GM23248 (cell line): ENCODE measurements at regions not wholly inside any gene's neighbourhood (a gene's known extent, or its start where the extent isn't known, plus 50 kb on each side); places are given as distances from the start of the nearest gene placed in this dataset.
"Not testable (repeated sequence)": the region's sequence is repeated elsewhere in the genome, so short reads cannot be mapped to it uniquely, and the experiment has no call there.

Experiments
- DNase-seq: peaks from one replicate; pipeline ENCODE4 v3.0.0-alpha.2; 2015
- H2AFZ ChIP-seq: fragments of 200-600 bp; sonication (generic); 2 replicates; pipeline ENCODE4 v1.6.1; 2016; ENCODE audit warnings: antibody characterized with exemption
- H3F3A ChIP-seq: fragments of 200-600 bp; sonication (generic); 2 replicates; pipeline ENCODE4 v1.6.1; 2016; ENCODE audit warnings: mild to moderate bottlenecking, antibody characterized with exemption, mixed run types; ENCODE audit not compliant: insufficient read depth
- H3K27ac ChIP-seq: fragments of 200-600 bp; sonication (generic); 2 replicates; pipeline ENCODE4 v1.5.1; 2016; ENCODE audit warnings: mild to moderate bottlenecking
- H3K27me3 ChIP-seq: fragments of 200-600 bp; sonication (generic); replicated peaks from 2 replicates; pipeline ENCODE4 v1.6.1; 2016; ENCODE audit warnings: mild to moderate bottlenecking; ENCODE audit not compliant: insufficient read depth
- H3K36me3 ChIP-seq: fragments of 200-600 bp; sonication (generic); 2 replicates; pipeline ENCODE4 v1.6.1; 2016; ENCODE audit warnings: low read depth, mild to moderate bottlenecking
- H3K4me1 ChIP-seq: fragments of 200-600 bp; sonication (generic); 2 replicates; pipeline ENCODE4 v1.6.1; 2016; ENCODE audit warnings: mild to moderate bottlenecking; ENCODE audit not compliant: insufficient read depth
- H3K4me2 ChIP-seq: fragments of 200-600 bp; sonication (generic); one replicate; pipeline ENCODE4 v1.6.1; 2016; ENCODE audit warnings: mild to moderate bottlenecking; ENCODE audit not compliant: unreplicated experiment
- H3K4me3 ChIP-seq: fragments of 200-600 bp; sonication (generic); 2 replicates; pipeline ENCODE4 v1.5.1; 2016; ENCODE audit warnings: mild to moderate bottlenecking
- H3K79me2 ChIP-seq: fragments of 200-600 bp; sonication (generic); 2 replicates; pipeline ENCODE4 v1.6.1; 2016; ENCODE audit warnings: mild to moderate bottlenecking; ENCODE audit not compliant: insufficient read depth
- H3K9ac ChIP-seq: fragments of 200-600 bp; sonication (generic); 2 replicates; pipeline ENCODE4 v1.6.1; 2016; ENCODE audit warnings: mild to moderate bottlenecking
- H3K9me2 ChIP-seq: fragments of 200-600 bp; sonication (generic); 2 replicates; pipeline ENCODE4 v1.6.1; 2016; ENCODE audit warnings: mixed run types, mild to moderate bottlenecking, moderate library complexity; ENCODE audit not compliant: insufficient read depth
- H3K9me3 ChIP-seq: fragments of 200-600 bp; sonication (generic); one replicate; pipeline ENCODE4 v1.6.1; 2017; ENCODE audit warnings: low read depth
- H4K20me1 ChIP-seq: fragments of 200-600 bp; sonication (generic); 2 replicates; pipeline ENCODE4 v1.6.0; 2016; ENCODE audit not compliant: insufficient read depth
- EZH2 ChIP-seq: fragments of 200-600 bp; sonication (generic); IDR thresholded peaks from 2 replicates; pipeline ENCODE4 v1.6.1; 2018; ENCODE audit warnings: antibody characterized with exemption, mild to moderate bottlenecking; ENCODE audit not compliant: insufficient read depth, poor library complexity, severe bottlenecking
- EZH2phosphoT487 ChIP-seq: fragments of 200-600 bp; sonication (generic); IDR thresholded peaks from 2 replicates; pipeline ENCODE4 v1.6.1; 2018; ENCODE audit warnings: antibody characterized with exemption, moderate library complexity, mild to moderate bottlenecking, low read depth; ENCODE audit not compliant: insufficient read depth
- WGBS, 2 experiments: methylation state at CpG; one replicate each; pipeline ENCODE4 v1.1.6; 2015 to 2017; ENCODE audit warnings: low lambda C conversion rate in 2 of 2, low coverage in 1 of 2; ENCODE audit errors: missing lambda C conversion rate in 2 of 2; 5-methylcytosine and 5-hydroxymethylcytosine counted together
- in situ Hi-C: fragments of 300-500 bp; cut with MboI; formaldehyde crosslinking; loops from 2 replicates; pipeline ENCODE4 v1.15.0; 2020

DNA sequence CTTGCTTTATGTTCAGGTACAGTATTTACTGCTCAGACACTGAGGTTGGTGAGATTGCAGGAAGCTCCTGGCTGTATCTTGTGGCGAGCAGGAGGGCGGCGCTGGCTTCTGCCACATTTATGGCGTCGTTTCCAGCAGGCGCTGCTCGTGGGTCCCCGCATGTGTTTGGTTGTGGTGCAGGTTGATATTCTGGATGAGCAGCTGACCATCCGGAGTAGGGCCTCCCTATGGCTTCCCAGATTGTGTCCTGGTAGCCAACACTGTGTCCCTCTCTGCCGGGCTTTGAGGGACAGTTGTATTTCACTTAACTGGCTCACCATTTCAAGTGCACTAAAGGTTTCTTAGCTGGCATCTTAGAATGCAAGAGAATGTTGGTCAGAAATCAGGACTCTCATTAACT is 386.5 kb upstream of the TPM1 start:
- no peaks in the 10 kb centered on the region for H3K79me2 ChIP-seq
- no peak overlapping the region for H3K27ac ChIP-seq
- no peak overlapping the region for H3K4me3 ChIP-seq
- no peaks in the 10 kb centered on the region for H3K4me1 ChIP-seq
- H3F3A ChIP-seq, result no peaks in the 10 kb centered on the region
- DNase-seq, result no peak
- H3K36me3 ChIP-seq, result peaks cover 15% of the 10 kb centered on the region
- H4K20me1 ChIP-seq, result no peaks in the 10 kb centered on the region
- H2AFZ ChIP-seq, result no peak overlapping the region
- H3K27me3 ChIP-seq, result no peaks in the 10 kb centered on the region
- H3K9me2 ChIP-seq, result no peaks in the 10 kb centered on the region
- no peak overlapping the region for H3K4me2 ChIP-seq
- no peak overlapping the region for H3K9ac ChIP-seq
- in situ Hi-C loops, result no loop called here
- TF ChIP-seq EZH2phosphoT487, result no peak
- TF ChIP-seq EZH2, result no peak
- H3K9me3 ChIP-seq, result no peaks in the 10 kb centered on the region
- WGBS, 2 experiments, result 89 to 95% methylated on average over 10 of the region's 10 CpGs

DNA sequence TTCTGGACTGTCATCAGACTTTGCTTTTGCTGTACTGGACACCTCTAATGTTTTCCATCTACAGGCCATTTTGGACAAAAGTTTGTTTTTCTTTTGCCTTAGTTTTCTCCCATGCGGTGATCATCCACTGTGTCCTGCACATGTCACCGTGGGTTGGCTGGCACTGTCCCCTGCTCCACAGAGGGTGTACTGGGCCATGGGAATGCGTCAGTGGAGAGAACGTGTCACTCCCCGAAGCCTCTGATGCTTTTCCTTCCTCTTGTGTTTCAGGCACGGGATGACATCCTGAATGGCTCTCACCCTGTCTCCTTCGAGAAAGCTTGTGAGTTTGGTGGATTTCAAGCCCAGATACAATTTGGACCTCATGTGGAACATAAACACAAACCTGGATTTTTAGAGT is 385.0 kb upstream of the TPM1 start:
- H3K4me2 ChIP-seq, H3K27me3 ChIP-seq, H3K9ac ChIP-seq, H3K27ac ChIP-seq, H2AFZ ChIP-seq, in situ Hi-C loops, H3K79me2 ChIP-seq, H3K4me3 ChIP-seq, H3F3A ChIP-seq, H3K9me2 ChIP-seq, H3K4me1 ChIP-seq, H3K9me3 ChIP-seq, H4K20me1 ChIP-seq, DNase-seq: not testable (repeated sequence)
- H3K36me3 ChIP-seq, result peaks cover 15% of the 10 kb centered on the region
- WGBS, 2 experiments, result 81% methylated on average over 7 of the region's 7 CpGs

- Histone ChIP-seq H3K9me3 (no peaks in the 10 kb centered on the region), H3K36me3 (0 out of 2 replicates have a peak, but pooled peaks cover 10% of the 10 kb centered on the region), H3K27me3 (no peaks in the 10 kb centered on the region), H3K4me1 (no peaks in the 10 kb centered on the region), H3K79me2 (no peaks in the 10 kb centered on the region), H3K27ac (no peak overlapping the region), H2AFZ (no peak overlapping the region), H3K4me2 (no peak overlapping the region), H3K9me2 (no peaks in the 10 kb centered on the region), H4K20me1 (no peaks in the 10 kb centered on the region), H3K9ac (no peak overlapping the region), H3K4me3 (no peak overlapping the region), H3F3A (no peaks in the 10 kb centered on the region)
- DNase-seq, result peak; percentile 15
- TF ChIP-seq EZH2, result no peak
- TF ChIP-seq EZH2phosphoT487, result no peak
- in situ Hi-C loops, result no loop called here
- 88 to 91% methylated on average over 11 of the region's 11 CpGs for WGBS, 2 experiments
Measured at GRCh38 chr15:62658498-62658897, 384.0 kb upstream of the TPM1 start.

DNA sequence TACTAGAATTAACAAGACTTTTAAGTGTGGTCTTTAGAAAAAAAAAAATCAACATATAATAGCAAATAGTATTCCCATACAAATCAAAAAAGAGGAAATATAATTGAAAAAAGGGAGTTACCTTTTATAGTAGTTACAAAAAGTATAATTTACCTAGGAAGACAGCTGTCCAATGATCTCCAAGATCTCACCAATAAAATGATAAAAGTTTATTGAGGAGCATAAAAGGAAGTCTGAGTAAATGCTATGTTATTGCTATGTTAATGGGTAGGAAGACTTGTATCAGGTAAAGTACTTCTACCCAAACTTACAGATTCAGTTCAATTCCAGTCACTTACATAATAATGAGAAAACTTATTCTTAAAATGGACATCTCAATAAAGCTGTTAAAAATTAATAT is 379.0 kb upstream of the TPM1 start:
- in situ Hi-C loops, result no loop called here
- H3K4me3 ChIP-seq, result no peak overlapping the region
- H3K27me3 ChIP-seq, result no peaks in the 10 kb centered on the region
- no peaks in the 10 kb centered on the region for H3K9me3 ChIP-seq
- no peak overlapping the region for H3K9ac ChIP-seq
- DNase-seq, result no peak
- no peaks in the 10 kb centered on the region for H3K9me2 ChIP-seq
- no peaks in the 10 kb centered on the region for H3K79me2 ChIP-seq
- H3K27ac ChIP-seq, result no peak overlapping the region
- no peaks in the 10 kb centered on the region for H3F3A ChIP-seq
- H3K4me1 ChIP-seq, result no peaks in the 10 kb centered on the region
- TF ChIP-seq EZH2phosphoT487 (no peak), EZH2 (no peak)
- no peak overlapping the region for H2AFZ ChIP-seq
- no peaks in the 10 kb centered on the region for H4K20me1 ChIP-seq
- no peak overlapping the region for H3K4me2 ChIP-seq
- H3K36me3 ChIP-seq, result no peaks in the 10 kb centered on the region

- 88 to 95% methylated on average over 4 of the region's 4 CpGs for WGBS, 2 experiments
- in situ Hi-C loops, result no loop called here
Measured at GRCh38 chr15:62665449-62665848, 377.1 kb upstream of the TPM1 start.

More at GRCh38 chr15:62665449-62665848, 377.1 kb upstream of the TPM1 start:
- Histone ChIP-seq H3K79me2 (no peaks in the 10 kb centered on the region), H3K27ac (no peak overlapping the region), H3K4me1 (no peaks in the 10 kb centered on the region), H4K20me1 (no peaks in the 10 kb centered on the region), H3K4me2 (no peak overlapping the region), H3K9me2 (no peaks in the 10 kb centered on the region), H3K4me3 (no peak overlapping the region), H3K9ac (no peak overlapping the region), H3F3A (no peaks in the 10 kb centered on the region), H3K27me3 (no peaks in the 10 kb centered on the region), H3K9me3 (no peaks in the 10 kb centered on the region), H3K36me3 (no peaks in the 10 kb centered on the region; the same call in 1 of the 2 replicates), H2AFZ (no peak overlapping the region)
- TF ChIP-seq EZH2 (no peak), EZH2phosphoT487 (no peak)
- no peak for DNase-seq
